Frontal cortex (tissue), 3 donors: ENCODE measurements at regions not wholly inside any gene's neighbourhood (a gene's known extent, or its start where the extent isn't known, plus 50 kb on each side); places are given as distances from the start of the nearest gene placed in this dataset.

ENCODE experiments used
- DNase-seq, 2 donors: peaks; one replicate each; pipeline ENCODE4 v3.0.0; 2012; ENCODE audit warnings: low spot score in 2 of 2
- FAIRE-seq: peaks from 2 replicates; lab custom pipeline; 2012; peaks lifted over from hg19 to GRCh38; lab: Jason Lieb, UNC
- donor health status: control.
- donor health status: control.
- donor health status: control.

DNA sequence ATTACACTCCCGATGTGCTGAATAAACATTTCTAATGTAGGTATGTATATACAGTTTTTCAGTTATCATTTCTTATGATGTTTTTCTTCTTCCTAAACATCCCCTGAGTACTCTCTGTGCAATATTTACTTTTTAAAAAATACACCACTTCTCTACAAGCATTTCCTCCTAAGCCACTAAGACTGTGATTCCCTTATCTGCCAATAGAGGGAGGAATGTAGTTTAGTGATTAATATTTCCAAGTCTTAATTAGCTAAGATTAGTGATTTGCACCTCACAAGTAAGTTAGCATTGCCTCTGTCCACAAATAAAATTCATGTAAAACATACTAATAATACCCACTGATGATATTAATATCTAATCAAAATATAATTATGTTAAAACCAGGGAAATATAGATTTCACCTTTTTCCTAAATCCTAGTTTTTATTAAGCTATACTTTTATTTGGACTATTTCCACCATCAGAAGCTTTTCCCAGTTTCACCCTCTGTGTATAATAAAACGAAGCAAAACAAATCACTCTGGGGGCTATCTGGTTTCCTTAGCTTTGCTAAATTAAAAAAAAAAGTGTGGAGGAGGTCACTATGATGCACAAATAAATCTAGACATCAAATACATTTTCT, 909.1 kb downstream of the FAT4 start:
- FAIRE-seq (no peak), DNase-seq (no peak)

DNA sequence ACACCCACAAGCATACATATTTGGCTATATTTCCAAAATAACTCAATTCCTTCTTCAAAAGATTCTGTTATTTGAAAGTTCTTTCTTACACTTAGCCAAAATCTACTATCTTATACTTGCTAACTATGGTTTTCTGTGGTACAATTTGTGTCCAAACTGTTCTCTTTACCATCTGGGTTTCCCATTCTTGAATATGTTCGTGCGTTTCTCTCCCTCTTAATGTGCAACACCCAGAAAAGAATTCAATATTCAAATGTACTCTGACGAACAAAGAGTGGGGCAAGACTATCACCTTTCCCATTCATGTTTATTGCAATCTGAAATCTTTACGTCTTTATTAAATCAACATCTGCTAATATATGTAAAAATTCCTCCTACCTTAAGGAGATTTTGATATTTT, 912.7 kb downstream of the FAT4 start:
- FAIRE-seq (no peak), DNase-seq (no peak)

DNA sequence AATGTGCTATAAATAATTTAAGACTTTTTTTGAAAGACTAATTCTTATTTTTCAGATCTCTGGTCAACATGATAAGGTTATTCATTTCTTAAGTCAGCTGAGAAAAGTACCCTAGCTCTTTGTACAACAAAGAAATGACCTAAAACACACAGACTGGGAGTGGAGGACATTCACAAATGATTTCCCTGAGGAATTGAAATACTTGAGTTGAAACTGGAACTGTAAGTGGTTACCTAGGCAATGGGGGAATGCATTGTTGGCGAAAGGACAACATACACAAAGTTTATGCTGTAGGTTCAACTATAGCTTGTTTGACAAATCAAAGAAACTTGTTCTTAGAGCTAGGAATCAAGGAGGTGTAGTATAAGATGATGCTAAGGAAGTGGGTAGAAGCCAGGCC, 915.5 kb downstream of the FAT4 start:
- FAIRE-seq (no peak), DNase-seq (no peak)

DNA sequence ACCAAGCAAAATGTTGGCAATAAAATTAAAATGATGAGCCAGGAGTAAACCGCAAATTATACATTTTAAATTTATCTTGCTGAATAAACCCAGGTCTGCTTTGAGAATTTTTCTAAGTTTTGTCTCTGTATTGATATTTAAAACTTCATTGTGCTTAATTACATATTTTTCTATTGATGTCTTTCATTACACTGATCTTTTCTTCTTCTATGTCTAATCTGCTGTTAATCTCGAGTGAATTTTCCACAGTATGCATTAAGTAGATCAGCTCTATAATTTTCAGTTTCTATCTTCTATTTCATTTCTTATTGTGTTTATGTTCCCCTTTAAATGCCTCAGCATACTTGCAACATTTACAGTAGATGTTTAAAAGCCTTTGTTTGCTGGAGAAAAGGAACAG, 918.7 kb downstream of the FAT4 start:
- DNase-seq (no peak), FAIRE-seq (no peak)

DNA sequence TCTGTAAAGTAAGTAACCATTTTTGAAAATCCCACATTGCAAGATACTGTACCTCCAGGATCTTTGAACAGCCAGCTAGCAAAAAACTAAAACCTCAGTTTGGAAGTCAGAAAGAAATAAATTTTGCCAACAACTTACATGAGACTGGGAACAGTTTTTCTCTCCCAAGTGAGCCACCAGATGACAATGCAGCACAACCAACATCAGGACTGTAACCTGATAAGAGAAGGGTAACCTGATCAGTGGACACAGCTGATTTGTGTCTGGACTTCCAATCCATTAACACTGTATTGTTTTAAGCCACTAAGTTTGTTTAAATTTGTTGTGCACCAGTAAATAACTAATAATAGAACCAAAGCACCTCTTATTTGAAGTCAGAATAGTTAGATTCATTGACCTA, 923.3 kb downstream of the FAT4 start:
- FAIRE-seq (no peak), DNase-seq (no peak)

DNA sequence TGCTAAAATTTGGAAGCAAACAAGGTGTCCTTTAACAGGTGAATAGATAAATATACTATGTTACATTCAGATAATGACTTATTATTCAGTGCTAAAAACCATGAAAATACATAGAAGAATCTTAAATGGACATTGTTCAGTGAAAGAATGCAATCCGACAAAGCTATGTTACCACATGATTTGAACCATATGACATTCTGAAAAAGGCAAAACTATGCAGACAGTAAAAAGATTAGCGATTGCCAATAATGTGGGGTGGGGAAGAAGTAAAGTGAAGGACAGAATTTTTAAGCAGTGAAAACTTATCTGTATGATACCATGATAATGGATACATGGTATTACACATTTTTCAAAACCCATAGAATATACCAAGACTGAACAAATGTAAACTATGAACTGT, 926.9 kb downstream of the FAT4 start:
- no peak for FAIRE-seq

DNA sequence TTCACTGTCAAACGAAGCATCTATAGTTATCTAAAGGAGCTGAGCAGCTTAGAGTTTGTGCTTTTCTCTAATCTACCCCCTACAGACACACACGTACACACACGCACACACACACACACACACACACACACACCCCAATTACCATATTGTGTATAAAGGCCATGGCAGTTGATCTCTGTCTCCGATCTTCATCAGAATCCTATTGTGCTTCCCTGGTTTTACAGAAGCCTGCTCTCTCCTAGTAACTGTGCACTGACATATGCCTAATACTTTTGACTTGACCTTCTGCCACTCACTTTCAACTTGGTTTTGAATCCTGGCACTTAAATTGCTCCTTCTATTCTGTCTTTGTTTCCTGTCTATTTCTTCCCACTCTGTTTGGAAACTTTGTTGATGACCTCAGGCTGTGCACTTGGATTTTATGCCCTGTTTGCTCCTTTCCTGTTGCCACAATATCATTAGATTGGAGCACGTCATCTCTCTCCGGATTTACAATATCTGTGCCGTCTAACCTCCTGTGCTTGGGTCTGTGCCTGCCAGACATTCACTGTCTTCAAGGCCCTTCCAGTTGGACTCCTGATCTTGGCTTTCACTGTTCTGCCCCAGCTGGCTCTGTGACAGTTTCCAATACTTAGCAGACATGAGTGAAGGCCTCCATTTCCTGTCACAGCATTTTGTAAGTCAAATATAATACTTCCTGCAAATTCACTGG, 928.1 kb downstream of the FAT4 start:
- FAIRE-seq (no peak), DNase-seq (no peak)

More for the DNA sequence above, 926.9 kb downstream of the FAT4 start:
- no peak for DNase-seq

DNA sequence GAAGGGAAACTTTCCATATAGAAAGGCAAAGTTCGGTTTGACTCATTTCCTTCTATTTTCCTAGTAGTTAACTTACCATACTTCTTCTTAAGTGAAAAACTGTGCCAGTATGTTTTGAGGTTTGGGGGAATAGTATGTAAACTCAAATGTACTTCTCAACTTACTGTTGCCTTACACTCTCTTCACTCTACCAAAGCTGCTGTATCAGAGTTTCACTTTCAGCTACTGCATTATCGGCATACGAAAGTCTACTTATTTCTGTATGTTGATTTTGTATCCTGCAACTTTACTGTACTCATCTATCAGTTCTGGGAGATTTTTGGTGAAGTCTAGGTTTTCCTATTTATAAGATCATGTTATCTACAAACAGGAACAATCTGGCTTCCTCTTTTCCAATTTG, 932.7 kb downstream of the FAT4 start:
- DNase-seq (no peak), FAIRE-seq (no peak)

DNA sequence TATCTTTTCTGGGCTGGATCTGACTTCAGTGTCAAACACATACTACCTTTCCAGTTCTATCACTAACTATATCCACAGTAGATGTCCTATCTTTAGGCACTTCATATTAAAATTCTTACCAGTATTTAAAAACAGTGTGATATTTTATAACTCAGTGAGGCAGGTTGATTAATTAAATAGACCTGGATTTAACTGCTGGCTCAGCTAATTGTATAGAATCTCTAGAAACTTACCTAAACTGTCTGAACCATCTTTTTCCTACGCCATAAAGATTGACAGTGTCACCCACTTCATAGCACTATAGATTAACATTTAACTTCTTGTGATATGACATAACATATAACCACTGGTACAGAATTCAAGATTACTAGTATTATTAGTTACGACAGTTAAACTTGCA, 935.3 kb downstream of the FAT4 start:
- no peak for DNase-seq
- FAIRE-seq: no peak

DNA sequence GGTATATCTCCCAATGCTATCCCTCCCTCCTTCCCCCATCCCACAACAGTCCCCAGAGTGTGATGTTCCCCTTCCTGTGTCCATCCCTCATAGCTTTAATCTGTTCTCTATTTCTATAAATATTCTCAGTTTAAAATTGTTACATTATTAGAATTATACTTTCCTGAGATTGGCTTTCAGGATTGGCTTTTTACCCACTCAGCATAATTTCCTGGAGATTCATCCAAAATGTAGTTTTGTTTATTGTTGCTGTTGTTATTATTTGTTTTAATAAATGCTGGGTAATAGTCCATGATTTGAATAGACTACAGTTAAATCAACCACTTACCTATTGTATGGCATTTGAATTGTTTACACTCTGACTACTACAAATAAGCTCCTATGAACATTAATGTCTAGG, 936.4 kb downstream of the FAT4 start:
- DNase-seq (no peak), FAIRE-seq (no peak)

DNA sequence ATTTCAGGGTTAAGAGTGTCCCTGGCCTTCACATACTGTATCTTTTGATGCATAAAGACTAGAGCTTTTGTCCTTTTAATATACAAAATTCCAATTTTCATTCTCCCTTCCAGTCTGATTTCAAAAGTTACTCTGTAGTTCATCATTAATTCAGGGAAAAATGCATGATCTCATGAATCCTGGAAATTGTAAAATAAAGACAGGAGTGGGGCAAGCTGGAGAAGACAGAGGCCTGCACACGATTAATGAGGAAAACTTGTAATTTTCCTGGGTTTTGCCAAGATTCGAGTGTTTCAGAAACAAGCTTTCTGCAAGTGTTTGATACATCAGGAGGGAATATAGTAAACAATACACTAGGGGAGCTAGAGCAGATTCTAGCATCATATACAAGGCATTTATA, 947.9 kb downstream of the FAT4 start:
- FAIRE-seq: no peak
- DNase-seq: no peak

DNA sequence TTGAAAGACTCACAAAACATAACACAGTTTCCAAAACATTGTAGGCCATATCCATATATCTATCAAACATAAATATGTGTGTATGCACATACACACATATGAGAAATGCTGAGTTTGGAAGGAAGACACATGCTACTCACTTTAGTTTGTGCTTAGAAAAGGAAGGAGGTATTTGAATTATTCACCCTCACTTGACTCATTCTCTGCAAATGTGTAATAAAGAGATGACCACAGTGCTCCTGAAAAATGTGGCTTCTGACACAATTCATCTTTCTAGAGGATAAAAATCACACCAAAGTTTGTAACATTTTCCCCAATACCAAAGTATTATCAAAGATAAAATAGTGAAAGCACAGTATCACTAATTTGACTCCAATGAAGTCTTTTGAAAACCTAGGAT, 950.1 kb downstream of the FAT4 start:
- DNase-seq: no peak
- no peak for FAIRE-seq

DNA sequence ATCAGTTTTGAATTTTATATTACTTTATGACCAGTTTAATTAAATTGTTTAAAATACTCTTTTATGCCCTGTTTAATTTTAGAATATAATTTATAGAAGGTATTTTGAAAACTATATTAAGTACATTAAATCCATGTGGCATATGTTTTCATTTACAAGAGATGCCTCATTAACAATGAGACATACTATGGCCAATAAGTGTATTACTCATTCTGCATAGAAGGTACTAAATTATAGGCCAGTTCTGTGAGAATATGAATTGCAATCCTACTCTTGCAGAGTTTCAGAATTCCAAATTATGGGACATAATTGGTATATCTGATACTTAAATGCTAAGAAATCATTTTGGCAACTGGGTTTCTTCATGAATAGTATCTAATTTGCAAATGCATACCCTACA, 951.1 kb downstream of the FAT4 start:
- FAIRE-seq: no peak

DNA sequence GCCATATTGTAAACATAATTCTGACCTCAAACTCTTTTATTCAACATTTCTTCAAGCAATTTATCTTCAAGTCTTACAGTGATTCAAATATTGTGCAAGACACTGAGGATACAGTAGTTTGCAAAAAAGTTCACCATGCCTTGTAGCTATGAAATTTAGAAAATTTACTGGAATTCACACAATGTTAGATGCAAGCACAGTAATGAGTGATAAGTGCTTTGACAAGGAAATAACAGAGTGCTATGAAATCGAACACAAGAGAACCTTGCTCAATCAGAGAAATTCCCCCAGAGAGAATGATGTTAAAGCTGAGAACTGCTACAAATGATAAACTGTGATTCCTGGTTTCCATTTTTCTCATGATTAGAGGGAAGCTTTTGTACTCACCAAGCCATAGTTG, 952.9 kb downstream of the FAT4 start:
- FAIRE-seq: no peak
- no peak for DNase-seq

More for the DNA sequence above, 951.1 kb downstream of the FAT4 start:
- DNase-seq: no peak

DNA sequence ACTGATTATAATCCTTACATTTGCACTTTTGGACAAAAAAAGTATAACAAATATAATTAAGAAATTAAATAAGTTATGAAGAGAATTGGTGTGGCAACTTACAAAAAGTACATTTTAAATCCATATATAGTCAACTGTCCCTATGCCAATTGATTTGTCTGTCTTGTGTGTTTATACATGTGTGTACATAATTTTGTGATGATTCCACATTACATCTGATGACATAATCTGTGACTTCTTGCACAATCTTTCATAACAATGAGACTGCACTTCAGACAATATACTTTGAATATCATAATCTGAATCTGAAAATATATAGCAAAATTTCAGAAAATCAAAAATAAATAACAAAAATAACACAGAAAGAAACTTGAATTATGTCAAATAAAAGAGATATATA, 953.4 kb downstream of the FAT4 start:
- DNase-seq (no peak), FAIRE-seq (no peak)

DNA sequence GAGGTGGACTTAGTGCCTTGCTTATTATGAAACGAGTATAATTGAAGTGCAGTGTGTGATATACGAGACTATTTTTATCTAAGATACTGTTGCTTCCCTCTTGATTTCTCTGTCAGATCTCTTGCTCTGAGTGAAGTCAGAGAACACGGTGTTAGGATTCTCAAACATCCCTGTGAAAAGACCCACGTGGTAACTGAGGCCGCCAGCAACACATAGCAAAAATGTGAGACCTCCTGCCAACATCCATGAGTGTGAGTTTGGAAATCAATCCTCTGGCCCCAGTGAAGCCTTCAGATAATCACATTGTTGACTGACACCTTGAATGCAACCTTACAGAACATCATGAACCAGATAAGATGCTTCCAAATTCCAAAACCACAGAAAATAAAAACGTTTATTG, 954.4 kb downstream of the FAT4 start:
- DNase-seq (no peak), FAIRE-seq (no peak)

DNA sequence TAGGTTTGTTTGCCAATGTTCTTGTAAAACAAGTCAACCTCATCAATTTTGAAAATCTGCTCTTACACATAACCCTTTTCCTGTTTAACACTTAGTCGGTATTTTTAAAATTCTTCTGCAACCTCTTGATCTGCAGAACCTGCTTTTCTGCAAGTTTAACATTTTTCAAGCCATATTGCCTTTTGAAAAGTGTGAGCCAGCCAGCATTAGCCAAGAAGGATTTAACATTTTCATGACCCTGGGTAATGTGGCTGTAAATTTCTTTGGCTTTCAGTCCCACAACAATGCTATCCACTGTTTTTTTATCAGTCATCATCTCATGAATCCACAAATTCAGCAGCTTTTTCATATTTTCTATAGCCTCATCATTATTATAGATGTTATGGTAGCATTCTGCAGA, 956.5 kb downstream of the FAT4 start:
- no peak for FAIRE-seq

DNA sequence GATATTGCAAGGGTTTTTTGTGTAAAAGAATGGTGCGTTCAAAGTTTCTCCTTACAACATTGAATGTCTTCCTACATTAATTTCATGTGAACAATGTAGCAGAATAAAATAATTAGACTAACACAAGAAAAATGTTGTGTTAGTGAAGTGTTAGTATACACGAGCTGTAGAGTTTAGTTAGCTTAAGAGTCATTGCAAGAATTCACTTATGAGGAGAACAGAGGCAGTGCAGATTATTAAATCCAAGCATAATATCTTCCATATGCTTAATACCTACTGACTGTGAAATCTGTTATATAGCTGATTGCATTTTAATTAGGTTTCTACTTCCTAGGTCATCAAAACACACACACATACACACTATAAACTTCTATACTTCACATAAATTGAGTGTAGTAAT, 959.0 kb downstream of the FAT4 start:
- DNase-seq: no peak
- FAIRE-seq: no peak

More for the DNA sequence above, 956.5 kb downstream of the FAT4 start:
- no peak for DNase-seq

DNA sequence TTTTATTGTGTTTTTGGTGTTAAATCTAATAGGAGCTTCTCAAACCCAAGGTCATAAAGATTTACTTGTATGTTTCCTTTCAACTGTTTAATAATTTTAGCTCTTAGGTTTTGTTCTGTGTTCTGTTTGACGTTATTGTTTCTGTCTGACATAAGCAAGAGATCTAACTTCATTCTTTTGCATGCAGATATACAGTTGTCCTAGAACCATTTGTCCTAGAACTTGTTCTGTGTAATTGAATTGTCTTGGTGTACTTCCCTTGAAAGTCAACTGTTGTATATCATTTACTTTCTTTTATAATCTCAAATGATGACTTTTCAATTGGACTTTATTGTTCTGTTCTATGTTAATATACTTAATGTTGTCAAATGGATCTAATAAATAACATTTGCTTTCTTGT, 977.1 kb downstream of the FAT4 start:
- DNase-seq (no peak), FAIRE-seq (no peak)

DNA sequence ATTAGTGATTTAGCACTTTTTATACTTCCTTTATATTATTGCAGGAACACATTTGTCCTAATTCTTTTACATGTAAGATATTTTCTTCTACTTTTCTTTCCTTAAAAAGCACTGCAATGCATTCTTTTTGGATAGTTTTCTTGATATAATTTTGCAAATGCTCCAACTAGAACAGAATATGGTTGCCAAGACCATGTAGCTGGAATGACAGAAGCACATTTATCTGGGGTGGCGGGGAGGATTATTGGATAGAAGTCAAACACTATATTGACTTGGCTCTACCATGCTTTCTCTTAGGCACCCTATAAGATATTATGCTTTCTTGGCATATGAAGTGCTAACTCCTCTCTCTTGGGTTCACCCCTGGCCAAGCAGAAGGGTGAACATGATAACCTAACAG, 983.5 kb downstream of the FAT4 start:
- DNase-seq: no peak
- FAIRE-seq: no peak

DNA sequence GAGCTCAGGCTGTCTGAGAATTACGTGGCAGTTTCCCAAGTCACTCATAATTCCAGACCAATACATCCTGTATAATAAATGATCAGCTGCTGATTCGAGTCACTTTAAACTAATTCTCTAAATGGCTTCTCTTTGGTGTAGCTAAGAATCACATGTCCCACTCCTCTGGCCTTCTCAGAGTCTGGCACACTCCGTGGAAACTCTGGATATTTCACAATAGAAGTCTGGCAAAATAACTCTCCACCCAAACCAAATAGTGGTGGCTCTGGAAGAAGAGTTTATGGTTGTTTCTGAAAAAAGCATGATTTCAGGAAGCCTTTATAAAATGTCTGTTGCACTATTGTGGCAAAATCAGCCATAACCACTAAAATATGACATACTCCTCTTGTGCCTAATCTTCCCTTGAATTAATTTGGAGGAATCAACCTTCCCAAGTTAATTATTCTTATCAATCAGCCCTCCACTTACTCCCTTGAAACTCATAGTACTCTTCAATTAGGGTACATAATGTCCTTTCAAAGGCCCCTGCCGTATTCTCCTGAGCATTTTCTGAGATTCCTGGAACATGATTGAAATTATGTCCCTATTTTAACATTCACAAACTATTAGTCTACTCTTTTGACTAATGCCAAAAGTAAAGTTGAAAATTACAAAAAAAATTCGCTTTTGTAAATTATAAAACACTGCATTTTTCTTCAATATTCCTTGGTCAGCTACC, 991.6 kb downstream of the FAT4 start:
- DNase-seq (no peak), FAIRE-seq (no peak)
